GM21619 (cell line): ENCODE measurements at regions not wholly inside any gene's neighbourhood (a gene's known extent, or its start where the extent isn't known, plus 50 kb on each side); places are given as distances from the start of the nearest gene placed in this dataset.
A peak's percentile ranks its signal among the peaks of the same experiment; 100 is the strongest.

Experiments
- ATAC-seq: cut with Tn5 transposase; IDR thresholded peaks from one replicate; pipeline ENCODE4 v1.9.1; 2021; ENCODE audit not compliant: unreplicated experiment

- no peak for ATAC-seq
These were observed 115.1 kb upstream of the DAP start for GRCh38 chr5:10876006-10876744.

- ATAC-seq = no peak
These were observed 114.3 kb upstream of the DAP start for GRCh38 chr5:10875201-10875768.

- ATAC-seq = no peak
These were observed 113.5 kb upstream of the DAP start for GRCh38 chr5:10874541-10874940.

GRCh38 chr5:10870791-10871190, 109.8 kb upstream of the DAP start:
- ATAC-seq = no peak

- ATAC-seq = no peak
These were observed 107.9 kb upstream of the DAP start for GRCh38 chr5:10868956-10869355.

GRCh38 chr5:10867389-10868303, 106.6 kb upstream of the DAP start:
- no peak for ATAC-seq

- no peak for ATAC-seq
These were observed 105.9 kb upstream of the DAP start for GRCh38 chr5:10866913-10867312.

GRCh38 chr5:10863763-10864383, 102.8 kb upstream of the DAP start:
- peak; percentile 92 for ATAC-seq

GRCh38 chr5:10862085-10862484, 101.1 kb upstream of the DAP start:
- ATAC-seq = no peak

GRCh38 chr5:10861423-10861790, 100.4 kb upstream of the DAP start:
- ATAC-seq = no peak

GRCh38 chr5:10860645-10861422, 99.8 kb upstream of the DAP start:
- ATAC-seq = no peak

GRCh38 chr5:10860196-10860543, 99.1 kb upstream of the DAP start:
- no peak for ATAC-seq

GRCh38 chr5:10859393-10860195, 98.6 kb upstream of the DAP start:
- no peak for ATAC-seq

GRCh38 chr5:10858945-10859344, 97.9 kb upstream of the DAP start:
- no peak for ATAC-seq

GRCh38 chr5:10858307-10858706, 97.3 kb upstream of the DAP start:
- ATAC-seq = no peak

- ATAC-seq = no peak
These were observed 96.3 kb upstream of the DAP start for GRCh38 chr5:10857338-10857733.

- no peak for ATAC-seq
These were observed 95.8 kb upstream of the DAP start for GRCh38 chr5:10856683-10857337.

GRCh38 chr5:10856071-10856470, 95.0 kb upstream of the DAP start:
- no peak for ATAC-seq

- ATAC-seq = no peak
These were observed 93.7 kb upstream of the DAP start for GRCh38 chr5:10854506-10855277.
